ENCODE measurements at regions not wholly inside any gene's neighbourhood (a gene's known extent, or its start where the extent isn't known, plus 50 kb on each side); places are given as distances from the start of the nearest gene placed in this dataset.

DNA sequence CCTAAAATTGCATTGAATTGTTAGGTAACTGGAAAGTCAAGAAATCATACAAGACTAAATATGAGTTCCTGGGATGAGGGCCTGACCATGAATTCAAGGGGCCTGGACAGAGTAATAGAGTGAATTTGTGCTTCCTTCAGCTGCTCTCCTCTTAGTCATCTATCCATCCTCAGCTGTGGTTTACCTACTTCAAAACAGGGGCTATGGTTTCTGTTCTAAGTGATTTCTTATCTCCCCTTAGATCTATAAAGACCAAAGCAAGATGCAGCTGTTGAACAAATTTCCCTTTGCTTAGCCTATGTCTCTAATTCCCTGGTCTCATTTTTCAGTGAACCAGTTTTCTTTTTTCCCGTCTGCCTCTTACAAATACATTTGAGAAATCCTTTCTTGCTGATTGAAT, 428.5 kb downstream of the FAM181B start:
- TF ChIP-seq ZFP30 (CRISPR knock-in tag; IDR thresholded peaks at IDR 0.05) (no peak), ESRRG (CRISPR knock-in tag; IDR thresholded peaks at IDR 0.05) (no peak)
- TF ChIP-seq, protein P1, sequence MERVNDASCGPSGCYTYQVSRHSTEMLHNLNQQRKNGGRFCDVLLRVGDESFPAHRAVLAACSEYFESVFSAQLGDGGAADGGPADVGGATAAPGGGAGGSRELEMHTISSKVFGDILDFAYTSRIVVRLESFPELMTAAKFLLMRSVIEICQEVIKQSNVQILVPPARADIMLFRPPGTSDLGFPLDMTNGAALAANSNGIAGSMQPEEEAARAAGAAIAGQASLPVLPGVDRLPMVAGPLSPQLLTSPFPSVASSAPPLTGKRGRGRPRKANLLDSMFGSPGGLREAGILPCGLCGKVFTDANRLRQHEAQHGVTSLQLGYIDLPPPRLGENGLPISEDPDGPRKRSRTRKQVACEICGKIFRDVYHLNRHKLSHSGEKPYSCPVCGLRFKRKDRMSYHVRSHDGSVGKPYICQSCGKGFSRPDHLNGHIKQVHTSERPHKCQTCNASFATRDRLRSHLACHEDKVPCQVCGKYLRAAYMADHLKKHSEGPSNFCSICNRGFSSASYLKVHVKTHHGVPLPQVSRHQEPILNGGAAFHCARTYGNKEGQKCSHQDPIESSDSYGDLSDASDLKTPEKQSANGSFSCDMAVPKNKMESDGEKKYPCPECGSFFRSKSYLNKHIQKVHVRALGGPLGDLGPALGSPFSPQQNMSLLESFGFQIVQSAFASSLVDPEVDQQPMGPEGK (CRISPR knock-in tag; IDR thresholded peaks at IDR 0.05; ENCODE audit: borderline replicate concordance), result no peak

Data from SK-N-SH treated with all-trans-retinoic acid at 6 μM for 48 hours (cell line).